ENCODE measurements at regions not wholly inside any gene's neighbourhood (a gene's known extent, or its start where the extent isn't known, plus 50 kb on each side); places are given as distances from the start of the nearest gene placed in this dataset.

DNA sequence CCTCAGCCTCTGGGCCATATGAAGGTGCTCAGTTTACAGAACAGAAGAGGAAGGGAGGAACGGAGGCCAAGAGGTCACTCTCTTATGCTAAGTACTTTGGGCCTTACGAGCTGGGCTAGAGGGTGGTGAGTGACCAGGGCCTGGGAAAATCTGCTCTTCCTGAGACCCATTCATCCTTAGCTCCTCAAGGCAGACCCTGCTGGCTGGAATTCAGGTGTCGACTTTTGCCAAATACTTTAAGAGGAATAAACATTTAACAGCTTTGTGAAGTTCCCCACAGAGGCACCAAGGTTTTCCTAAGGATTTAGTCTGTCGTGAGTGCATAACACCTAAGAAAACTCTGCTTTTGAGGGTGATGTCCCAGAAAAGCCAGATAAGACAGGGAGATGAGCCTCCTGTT lies 129.7 kb upstream of the SIX2 start:
- no peaks in the 10 kb centered on the region for H3K36me3 ChIP-seq (replicated peaks in 1 of 2; ENCODE audit: control insufficient read depth in 1 of 2, insufficient read depth in 2 of 2, low read length in 2 of 2)
- WGBS (ENCODE audit: insufficient coverage), result 83% methylated on average over 1 of the region's 4 CpGs
- H3K4me1 Mint-ChIP-seq, result peaks cover 14% of the 10 kb centered on the region
- DNase-seq, result no peak
- no peak overlapping the region for H3K4me3 ChIP-seq (replicated peaks in 1 of 3; ENCODE audit: low read depth in 2 of 3, low read length in 3 of 3)
- no peaks in the 10 kb centered on the region for H3K79me2 ChIP-seq (ENCODE audit: insufficient read depth, low read length)
- no peak overlapping the region for H3K27ac Mint-ChIP-seq
- H3K4me1 ChIP-seq (ENCODE audit: control insufficient read depth in 1 of 2, insufficient read depth in 2 of 2, low read length in 2 of 2), result peaks cover 15 to 17% of the 10 kb centered on the region in 2 donors
- peaks cover 0 to 2% (median 0%) of the 10 kb centered on the region in 7 donors for H3K9me3 Mint-ChIP-seq
- no peak overlapping the region for H3K9ac ChIP-seq (ENCODE audit: insufficient read depth, low read length, poor library complexity, severe bottlenecking)
- no peak overlapping the region for H3K4me2 ChIP-seq (replicated peaks; ENCODE audit: extremely low read depth, low read length, poor library complexity, severe bottlenecking)
- no peaks in the 10 kb centered on the region for H4K20me1 ChIP-seq (ENCODE audit: insufficient read depth, low read length)
- no peaks in the 10 kb centered on the region for H3K9me3 ChIP-seq (replicated peaks in 1 of 2; ENCODE audit: control insufficient read depth in 1 of 2, insufficient read depth in 1 of 2, low read length in 2 of 2)
- intact Hi-C loops (cut with micrococcal nuclease), result no loop called here
- H3K27ac ChIP-seq (ENCODE audit: low read depth in 1 of 2, low read length in 2 of 2), result no peak overlapping the region
- peaks cover 14 to 16% of the 10 kb centered on the region in 2 donors for H3K27me3 ChIP-seq (ENCODE audit: control insufficient read depth in 2 of 2, insufficient read depth in 2 of 2, low read length in 2 of 2)
- no peak overlapping the region for H2AFZ ChIP-seq (ENCODE audit: insufficient read depth, low read depth, low read length, poor library complexity, severe bottlenecking)
- no peak overlapping the region for H3K4me3 Mint-ChIP-seq
- H3K36me3 Mint-ChIP-seq, result no peaks in the 10 kb centered on the region
- TF ChIP-seq, protein P1, sequence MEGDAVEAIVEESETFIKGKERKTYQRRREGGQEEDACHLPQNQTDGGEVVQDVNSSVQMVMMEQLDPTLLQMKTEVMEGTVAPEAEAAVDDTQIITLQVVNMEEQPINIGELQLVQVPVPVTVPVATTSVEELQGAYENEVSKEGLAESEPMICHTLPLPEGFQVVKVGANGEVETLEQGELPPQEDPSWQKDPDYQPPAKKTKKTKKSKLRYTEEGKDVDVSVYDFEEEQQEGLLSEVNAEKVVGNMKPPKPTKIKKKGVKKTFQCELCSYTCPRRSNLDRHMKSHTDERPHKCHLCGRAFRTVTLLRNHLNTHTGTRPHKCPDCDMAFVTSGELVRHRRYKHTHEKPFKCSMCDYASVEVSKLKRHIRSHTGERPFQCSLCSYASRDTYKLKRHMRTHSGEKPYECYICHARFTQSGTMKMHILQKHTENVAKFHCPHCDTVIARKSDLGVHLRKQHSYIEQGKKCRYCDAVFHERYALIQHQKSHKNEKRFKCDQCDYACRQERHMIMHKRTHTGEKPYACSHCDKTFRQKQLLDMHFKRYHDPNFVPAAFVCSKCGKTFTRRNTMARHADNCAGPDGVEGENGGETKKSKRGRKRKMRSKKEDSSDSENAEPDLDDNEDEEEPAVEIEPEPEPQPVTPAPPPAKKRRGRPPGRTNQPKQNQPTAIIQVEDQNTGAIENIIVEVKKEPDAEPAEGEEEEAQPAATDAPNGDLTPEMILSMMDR (IDR thresholded peaks at IDR 0.05), result no peak
- peaks cover 15 to 26% (median 17%) of the 10 kb centered on the region in 3 donors for H3K27me3 Mint-ChIP-seq (ENCODE audit: low read depth in 3 of 3)

- Histone ChIP-seq H3K79me2 (ENCODE audit: insufficient read depth, low read length) (no peaks in the 10 kb centered on the region), H3K9me3 (replicated peaks in 1 of 2; ENCODE audit: control insufficient read depth in 1 of 2, insufficient read depth in 1 of 2, low read length in 2 of 2) (no peaks in the 10 kb centered on the region), H4K20me1 (ENCODE audit: insufficient read depth, low read length) (no peaks in the 10 kb centered on the region), H3K36me3 (replicated peaks in 1 of 2; ENCODE audit: control insufficient read depth in 1 of 2, insufficient read depth in 2 of 2, low read length in 2 of 2) (no peaks in the 10 kb centered on the region), H3K27me3 (ENCODE audit: control insufficient read depth in 2 of 2, insufficient read depth in 2 of 2, low read length in 2 of 2) (peaks cover 6 to 8% of the 10 kb centered on the region in 2 donors), H3K4me2 (replicated peaks; ENCODE audit: extremely low read depth, low read length, poor library complexity, severe bottlenecking) (no peak overlapping the region), H3K4me1 (ENCODE audit: control insufficient read depth in 1 of 2, insufficient read depth in 2 of 2, low read length in 2 of 2) (peaks cover 21 to 25% of the 10 kb centered on the region in 2 donors), H3K27ac (ENCODE audit: low read depth in 1 of 2, low read length in 2 of 2) (no peak overlapping the region), H3K4me3 (replicated peaks in 1 of 3; ENCODE audit: low read depth in 2 of 3, low read length in 3 of 3) (no peak overlapping the region), H2AFZ (ENCODE audit: insufficient read depth, low read depth, low read length, poor library complexity, severe bottlenecking) (no peak overlapping the region), H3K9ac (ENCODE audit: insufficient read depth, low read length, poor library complexity, severe bottlenecking) (no peak overlapping the region)
- H3K27ac Mint-ChIP-seq, result peak overlapping the region in 1 of 7 donors; percentile 32
- TF ChIP-seq, protein P1 (IDR thresholded peaks at IDR 0.05), result no peak
- no peaks in the 10 kb centered on the region for H3K36me3 Mint-ChIP-seq
- 96% methylated on average over 7 of the region's 8 CpGs for WGBS (ENCODE audit: insufficient coverage)
- no peak for DNase-seq
- H3K4me3 Mint-ChIP-seq, result no peak overlapping the region
- peaks cover 0 to 2% (median 0%) of the 10 kb centered on the region in 7 donors for H3K9me3 Mint-ChIP-seq
- H3K4me1 Mint-ChIP-seq, result peaks cover 21% of the 10 kb centered on the region
- peaks cover 8 to 22% (median 12%) of the 10 kb centered on the region in 3 donors for H3K27me3 Mint-ChIP-seq (ENCODE audit: low read depth in 3 of 3)
- intact Hi-C loops (cut with micrococcal nuclease), result no loop called here
Observed at GRCh38 chr2:45137966-45138695, 128.9 kb upstream of the SIX2 start.

Measured in CD14-positive monocyte (primary cell).